BJ (cell line): ENCODE measurements at regions not wholly inside any gene's neighbourhood (a gene's known extent, or its start where the extent isn't known, plus 50 kb on each side); places are given as distances from the start of the nearest gene placed in this dataset.
"Not testable (repeated sequence)": the region's sequence is repeated elsewhere in the genome, so short reads cannot be mapped to it uniquely, and the experiment has no call there.

Experiments used
- CTCF ChIA-PET: fragments of 350-600 bp; formaldehyde crosslinking; extraction: SDS; loops from one replicate; lab custom pipeline; 2021; ENCODE audit warnings: antibody characterized with exemption, inconsistent platforms; lab: Yijun Ruan, JAX
- POLR2A ChIA-PET: fragments of 300-600 bp; sonication (Branson Sonifier 250); formaldehyde crosslinking; extraction: SDS; loops from one replicate; lab custom pipeline; 2021; ENCODE audit warnings: antibody characterized with exemption; lab: Charles Lee
- DNase-seq: peaks from one replicate; pipeline ENCODE4 v3.0.0-alpha.2; 2011; ENCODE audit warnings: low read depth
- H3K27me3 ChIP-seq: 2 replicates; pipeline ENCODE4 v1.6.0; 2011; ENCODE audit warnings: low read length; ENCODE audit not compliant: control insufficient read depth, insufficient read depth
- H3K36me3 ChIP-seq: 2 replicates; pipeline ENCODE4 v1.5.1; 2011; ENCODE audit warnings: low read length; ENCODE audit not compliant: control insufficient read depth, insufficient read depth
- H3K4me3 ChIP-seq: 2 replicates; pipeline ENCODE4 v1.5.1; 2011; ENCODE audit warnings: low read depth, mild to moderate bottlenecking, control low read depth, low read length
- CTCF ChIP-seq: IDR thresholded peaks from 2 replicates; pipeline ENCODE4 v1.5.1; 2011; ENCODE audit warnings: low read depth, mild to moderate bottlenecking, control low read depth, inconsistent platforms, low read length, moderate library complexity; ENCODE audit not compliant: insufficient read depth

- no peak for DNase-seq
- H3K4me3 ChIP-seq, result no peak overlapping the region
- POLR2A ChIA-PET, result no interaction called here
- no peaks in the 10 kb centered on the region for H3K36me3 ChIP-seq
- no peak for TF ChIP-seq CTCF
- CTCF ChIA-PET, result no interaction called here
- no peaks in the 10 kb centered on the region for H3K27me3 ChIP-seq
Measured at GRCh38 chr2:16055848-16056580, 115.7 kb downstream of the MYCN start.

GRCh38 chr2:16053437-16054257, 113.3 kb downstream of the MYCN start:
- ChIA-PET CTCF (no interaction called here), POLR2A (no interaction called here)
- no peaks in the 10 kb centered on the region for H3K27me3 ChIP-seq
- no peak overlapping the region for H3K4me3 ChIP-seq
- DNase-seq, result no peak
- no peaks in the 10 kb centered on the region for H3K36me3 ChIP-seq
- no peak for TF ChIP-seq CTCF

GRCh38 chr2:16052571-16053052, 112.3 kb downstream of the MYCN start:
- H3K36me3 ChIP-seq, H3K4me3 ChIP-seq, POLR2A ChIA-PET, H3K27me3 ChIP-seq, DNase-seq, CTCF ChIA-PET: not testable (repeated sequence)

- no peaks in the 10 kb centered on the region for H3K27me3 ChIP-seq
- CTCF ChIA-PET, result no interaction called here
- POLR2A ChIA-PET, result no interaction called here
- H3K36me3 ChIP-seq, result no peaks in the 10 kb centered on the region
- H3K4me3 ChIP-seq, result no peak overlapping the region
- DNase-seq, result no peak
- no peak for TF ChIP-seq CTCF
Measured at GRCh38 chr2:16051841-16052564, 111.7 kb downstream of the MYCN start.

- Histone ChIP-seq H3K27me3 (no peaks in the 10 kb centered on the region), H3K4me3 (no peak overlapping the region), H3K36me3 (no peaks in the 10 kb centered on the region)
- ChIA-PET CTCF (no interaction called here), POLR2A (no interaction called here)
- TF ChIP-seq CTCF, result no peak
- no peak for DNase-seq
Measured at GRCh38 chr2:16050908-16051489, 110.6 kb downstream of the MYCN start.
